ENCODE measurements at regions not wholly inside any gene's neighbourhood (a gene's known extent, or its start where the extent isn't known, plus 50 kb on each side); places are given as distances from the start of the nearest gene placed in this dataset.
"Not testable (repeated sequence)": the region's sequence is repeated elsewhere in the genome, so short reads cannot be mapped to it uniquely, and the experiment has no call there.

DNA sequence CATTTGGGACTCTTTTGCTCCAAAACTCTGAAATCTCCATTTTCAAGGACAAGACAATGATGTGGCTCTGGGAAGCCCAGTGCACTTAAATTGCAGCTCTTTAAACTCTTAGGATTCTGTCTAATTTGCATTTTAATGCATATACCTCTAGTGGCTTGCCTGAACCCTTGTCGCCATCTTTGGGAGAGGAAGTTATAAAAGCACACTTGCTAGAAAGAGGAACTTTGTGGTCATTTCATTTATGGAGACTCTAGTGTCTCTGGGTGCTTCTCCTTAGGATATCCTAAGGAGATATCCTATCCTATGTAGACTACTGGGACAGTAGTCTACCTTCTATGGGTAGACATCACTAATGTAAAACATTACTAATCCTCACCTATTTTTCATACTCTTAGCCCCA is 77.3 kb upstream of the SLC1A3 start:
- DNase-seq (ENCODE audit: low spot score): no peak

DNA sequence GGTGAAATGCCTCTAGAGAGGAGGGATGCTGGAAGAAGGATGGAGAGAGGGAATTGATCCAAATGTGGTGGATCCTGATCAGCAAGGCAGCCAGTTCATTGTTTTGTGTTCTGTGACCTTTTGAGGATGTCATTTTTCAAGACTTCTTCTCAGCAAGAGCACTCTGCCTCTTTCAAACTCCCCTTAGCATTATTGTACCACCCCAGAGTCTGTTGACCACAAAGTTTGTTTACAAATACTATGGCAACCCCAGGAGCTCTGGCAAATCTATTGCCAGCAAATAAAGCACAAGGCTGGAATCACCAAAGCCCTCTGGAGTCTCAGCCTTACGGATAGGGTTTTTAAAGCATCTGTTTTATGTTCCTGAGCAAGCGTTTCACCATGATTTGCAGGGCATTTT is 76.2 kb upstream of the SLC1A3 start:
- no peak for DNase-seq (ENCODE audit: low spot score)

DNA sequence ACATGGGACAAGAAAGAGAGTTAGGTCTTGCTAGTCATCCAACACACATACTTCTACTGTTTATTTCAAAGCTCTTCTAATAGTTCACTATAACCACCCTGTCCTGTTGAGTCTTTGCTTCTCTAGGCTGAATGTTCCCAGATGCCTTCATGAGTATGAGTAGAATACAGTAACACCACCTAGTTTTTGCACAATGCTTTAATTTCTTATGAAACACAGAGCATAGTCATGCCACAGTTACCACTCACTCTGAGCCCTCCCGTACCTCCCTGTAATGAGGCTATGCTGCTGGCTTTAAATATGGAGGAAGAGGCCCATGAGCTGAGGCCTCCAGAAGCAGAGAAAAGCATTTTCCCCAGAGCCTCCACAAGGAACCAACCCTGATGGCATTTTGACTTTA is 75.0 kb upstream of the SLC1A3 start:
- DNase-seq (ENCODE audit: low spot score): no peak

- DNase-seq (ENCODE audit: low spot score): no peak
These were observed 71.0 kb upstream of the SLC1A3 start for GRCh38 chr5:36535378-36535777.

DNA sequence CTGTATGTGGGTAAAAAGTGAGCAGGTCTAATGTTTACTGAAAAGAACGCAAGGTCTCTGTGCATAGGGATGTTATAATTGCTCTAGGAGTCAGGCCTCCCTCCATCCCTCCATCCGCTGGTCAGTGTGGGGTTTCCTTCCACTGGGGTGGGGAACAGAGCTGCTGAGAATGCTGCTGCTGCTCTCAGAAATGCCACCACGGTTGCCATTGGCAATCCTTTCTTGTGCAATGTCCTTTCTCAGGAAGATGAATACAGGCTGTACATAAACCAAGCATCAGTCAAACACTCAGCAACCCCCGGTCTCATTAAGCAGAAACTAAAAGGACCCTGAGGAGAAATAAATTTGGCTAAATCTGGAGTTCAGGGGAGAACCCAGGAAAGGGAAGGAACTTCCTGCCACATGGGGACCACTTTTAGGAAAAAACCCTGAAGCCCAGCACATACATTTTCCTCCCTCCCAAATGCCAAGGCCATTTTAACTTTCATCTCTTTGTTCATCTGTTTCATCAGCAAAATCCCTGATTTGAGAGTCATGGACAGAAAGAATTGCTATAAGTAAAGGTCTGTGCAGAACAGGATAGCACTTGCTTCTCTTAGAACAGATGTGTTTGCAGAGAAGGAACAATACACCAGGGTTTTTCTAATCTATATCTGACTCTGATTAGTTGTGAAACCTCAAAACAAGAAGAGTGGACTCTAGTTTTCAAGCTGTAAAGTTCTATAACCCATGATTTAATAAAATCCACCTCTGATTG is 70.4 kb upstream of the SLC1A3 start:
- no peak for DNase-seq (ENCODE audit: low spot score)

DNA sequence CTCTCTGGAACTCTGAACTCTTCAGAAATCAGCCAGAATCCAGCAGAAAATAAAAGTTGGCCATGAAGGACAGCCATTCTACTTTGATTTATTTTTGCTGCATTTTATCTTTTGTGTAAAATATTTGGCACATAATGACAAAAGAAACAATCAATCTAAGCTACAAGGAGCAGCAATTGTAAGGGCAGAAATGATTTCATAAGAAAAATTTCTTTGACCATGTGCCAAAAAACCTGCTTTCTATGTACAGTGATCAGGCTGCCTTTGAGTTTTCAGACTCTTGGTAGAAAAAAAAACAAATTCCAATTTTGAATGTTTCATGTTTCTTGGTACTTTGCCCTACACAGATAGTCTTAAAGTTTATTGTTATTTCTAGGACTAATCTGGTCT is 69.8 kb upstream of the SLC1A3 start:
- no peak for DNase-seq (ENCODE audit: low spot score)

DNA sequence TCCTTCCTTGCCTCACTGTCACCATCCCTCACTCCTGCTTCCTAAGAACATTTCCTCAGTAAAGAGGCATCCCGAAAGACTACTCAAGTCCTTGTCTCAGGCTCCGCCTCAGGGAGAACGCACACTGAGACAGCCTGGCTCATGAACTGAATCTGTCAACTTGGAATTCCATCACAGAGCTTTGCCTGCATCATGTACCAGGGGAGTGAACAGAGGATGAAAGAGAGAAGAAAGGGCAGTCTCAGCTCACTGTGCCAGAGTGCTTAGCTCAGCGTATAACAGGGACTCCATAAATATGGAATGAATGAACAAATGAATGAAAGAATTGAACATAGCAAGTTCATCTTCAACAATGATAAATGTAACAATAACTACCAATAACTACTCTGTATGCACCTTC is 68.7 kb upstream of the SLC1A3 start:
- DNase-seq (ENCODE audit: low spot score): no peak

- no peak for DNase-seq (ENCODE audit: low spot score)
These were observed 53.6 kb upstream of the SLC1A3 start for GRCh38 chr5:36552651-36553393.

DNA sequence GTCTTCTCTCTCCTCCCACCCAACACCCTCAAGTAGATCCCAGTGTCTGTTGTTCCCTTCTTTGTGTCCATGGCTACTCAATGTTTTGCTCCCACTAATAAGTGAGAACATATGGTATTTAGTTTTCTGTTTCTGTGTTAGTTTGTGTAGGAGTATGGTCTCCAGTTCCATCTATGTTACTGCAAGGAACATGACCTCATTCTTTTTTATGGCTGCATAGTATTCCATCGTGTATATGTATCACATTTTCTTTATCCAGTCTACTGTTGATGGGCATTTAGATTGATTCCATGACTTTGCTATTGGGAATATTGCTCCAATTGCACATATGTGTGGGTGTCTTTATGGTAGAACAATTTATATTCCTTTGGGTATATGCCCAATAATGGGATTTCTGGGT is 51.4 kb upstream of the SLC1A3 start:
- not testable (repeated sequence) for DNase-seq (ENCODE audit: low spot score)
